Ramos (cell line): ENCODE measurements at regions not wholly inside any gene's neighbourhood (a gene's known extent, or its start where the extent isn't known, plus 50 kb on each side); places are given as distances from the start of the nearest gene placed in this dataset.
"Not testable (repeated sequence)": the region's sequence is repeated elsewhere in the genome, so short reads cannot be mapped to it uniquely, and the experiment has no call there.

Experiments
- in situ Hi-C: fragments of 300-500 bp; cut with MboI; formaldehyde crosslinking; loops from one replicate; pipeline ENCODE4 v1.14.3; 2022; ENCODE audit warnings: low sequenced_read_pairs; ENCODE audit not compliant: unreplicated experiment

- in situ Hi-C loops: no loop called here
Measured at GRCh38 chr6:97778290-97779038, 495.4 kb upstream of the MMS22L start.

GRCh38 chr6:97779039-97779766, 496.2 kb upstream of the MMS22L start:
- in situ Hi-C loops: not testable (repeated sequence)

- in situ Hi-C loops: no loop called here
Measured at GRCh38 chr6:97790926-97791590, 508.0 kb upstream of the MMS22L start.

- in situ Hi-C loops: no loop called here
Measured at GRCh38 chr6:97805596-97805995, 522.6 kb upstream of the MMS22L start.

- in situ Hi-C loops: no loop called here
Measured at GRCh38 chr6:97812940-97813339, 529.9 kb upstream of the MMS22L start.

GRCh38 chr6:97813889-97814567, 531.0 kb upstream of the MMS22L start:
- in situ Hi-C loops: no loop called here

- in situ Hi-C loops: no loop called here
Measured at GRCh38 chr6:97815301-97815812, 532.3 kb upstream of the MMS22L start.

GRCh38 chr6:97816526-97816925, 533.5 kb upstream of the MMS22L start:
- in situ Hi-C loops: no loop called here

- in situ Hi-C loops: no loop called here
Measured at GRCh38 chr6:97819710-97820109, 536.7 kb upstream of the MMS22L start.

GRCh38 chr6:97820400-97820799, 537.4 kb upstream of the MMS22L start:
- in situ Hi-C loops: no loop called here

- in situ Hi-C loops: no loop called here
Measured at GRCh38 chr6:97822632-97823031, 539.6 kb upstream of the MMS22L start.

- in situ Hi-C loops: no loop called here
Measured at GRCh38 chr6:97841763-97842162, 558.7 kb upstream of the MMS22L start.

GRCh38 chr6:97842521-97842920, 559.5 kb upstream of the MMS22L start:
- in situ Hi-C loops: no loop called here

GRCh38 chr6:97849390-97849789, 566.4 kb upstream of the MMS22L start:
- in situ Hi-C loops: no loop called here

- in situ Hi-C loops: no loop called here
Measured at GRCh38 chr6:97850458-97851212, 567.6 kb upstream of the MMS22L start.

- in situ Hi-C loops: no loop called here
Measured at GRCh38 chr6:97863697-97864096, 580.7 kb upstream of the MMS22L start.

- in situ Hi-C loops: no loop called here
Measured at GRCh38 chr6:97864366-97864765, 581.4 kb upstream of the MMS22L start.

GRCh38 chr6:97864826-97865225, 581.8 kb upstream of the MMS22L start:
- in situ Hi-C loops: no loop called here

- in situ Hi-C loops: no loop called here
Measured at GRCh38 chr6:97865612-97866011, 582.6 kb upstream of the MMS22L start.

GRCh38 chr6:97866616-97867015, 583.6 kb upstream of the MMS22L start:
- in situ Hi-C loops: no loop called here
